Activated CD4-positive, CD25-positive, alpha-beta regulatory T cell (primary cell): ENCODE measurements at regions not wholly inside any gene's neighbourhood (a gene's known extent, or its start where the extent isn't known, plus 50 kb on each side); places are given as distances from the start of the nearest gene placed in this dataset.

Experiments used
- DNase-seq, 4 experiments: peaks; one replicate each; lab custom pipeline; 2025; lab: John Stamatoyannopoulos, UW

DNA sequence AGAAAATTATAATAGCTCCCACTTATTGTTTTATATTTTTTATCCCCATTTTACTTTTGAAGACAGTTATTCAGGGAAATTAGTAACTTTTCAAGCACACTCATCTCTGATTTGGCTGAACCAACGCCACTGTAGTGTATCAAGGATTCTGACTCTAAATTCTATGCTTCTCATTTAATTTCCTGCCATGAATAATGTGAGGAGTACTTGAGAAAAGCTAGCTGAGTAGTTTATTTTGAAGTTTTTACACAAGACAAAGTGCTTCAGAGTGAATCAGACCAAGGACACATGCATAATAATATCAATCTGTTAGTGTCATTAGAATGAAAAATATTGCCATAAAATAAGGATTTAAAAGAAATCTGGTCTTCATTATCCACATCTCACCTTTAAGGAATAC, 329.9 kb downstream of the SLITRK6 start:
- DNase-seq: no peak

DNA sequence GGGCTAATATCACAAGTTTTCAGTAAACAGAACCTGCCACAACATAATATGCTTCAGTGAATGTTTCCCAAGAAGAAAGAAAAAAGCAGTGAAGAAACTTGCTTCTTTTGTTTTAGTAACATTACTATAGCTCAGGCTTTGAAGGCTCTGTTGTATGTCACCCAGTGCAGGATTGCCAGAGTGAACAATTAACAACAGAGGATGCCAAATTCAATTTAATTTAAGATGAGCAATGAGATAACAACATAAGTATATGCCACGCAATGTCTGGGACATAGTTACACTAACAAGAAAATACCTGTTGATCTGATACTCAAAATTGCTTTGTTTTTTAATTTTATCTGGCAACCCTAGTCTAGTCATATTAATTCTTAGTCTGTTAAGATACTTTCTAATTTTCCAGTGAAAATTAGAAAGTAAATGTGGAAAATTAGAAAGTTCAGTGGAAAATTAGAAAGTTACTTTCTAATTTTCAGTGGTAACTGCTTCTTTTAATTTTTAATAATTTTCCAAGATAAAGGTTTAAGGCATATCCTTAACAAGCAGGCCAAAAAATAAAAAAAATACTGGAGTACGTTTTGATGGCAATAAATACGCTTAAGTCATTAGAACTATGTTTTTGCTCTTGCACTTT, 336.3 kb downstream of the SLITRK6 start:
- DNase-seq: no peak

DNA sequence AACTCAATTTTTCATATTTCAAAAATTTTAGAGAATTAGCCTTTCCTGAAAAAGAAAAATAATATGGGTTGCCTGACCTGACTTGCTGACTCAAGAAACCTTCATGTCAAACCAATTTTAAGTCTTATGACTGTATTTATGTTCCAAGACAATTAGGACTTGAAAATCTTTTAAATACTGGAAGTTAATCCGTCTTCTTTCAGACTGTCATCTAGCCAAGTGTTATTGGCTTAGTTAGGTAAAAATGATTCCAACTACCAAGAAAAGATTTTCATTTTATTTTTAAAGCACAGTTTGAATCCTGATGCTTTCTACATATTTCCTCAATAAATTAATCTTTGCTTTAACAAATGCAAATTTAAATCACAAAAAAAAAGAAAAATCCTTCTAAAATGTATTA, 337.6 kb downstream of the SLITRK6 start:
- DNase-seq: no peak

DNA sequence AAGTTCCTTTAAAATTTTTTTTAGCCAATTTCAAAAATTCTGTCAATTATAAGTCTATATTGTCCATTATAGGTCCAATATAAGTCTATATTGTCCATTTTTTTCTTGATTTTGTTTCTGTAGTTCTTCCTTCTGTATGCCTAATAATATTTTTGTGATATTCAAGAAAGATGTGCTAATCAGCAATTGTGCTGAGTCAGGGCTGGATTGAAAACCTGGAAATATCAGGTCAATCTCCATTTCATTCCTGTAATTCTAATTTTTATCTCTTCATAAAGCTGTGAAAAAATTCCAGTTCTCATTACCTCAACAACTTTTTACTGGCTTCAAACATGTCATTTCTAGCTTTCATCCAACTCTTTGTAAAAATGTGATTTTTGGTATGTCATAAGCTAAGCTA, 353.7 kb downstream of the SLITRK6 start:
- DNase-seq: no peak

DNA sequence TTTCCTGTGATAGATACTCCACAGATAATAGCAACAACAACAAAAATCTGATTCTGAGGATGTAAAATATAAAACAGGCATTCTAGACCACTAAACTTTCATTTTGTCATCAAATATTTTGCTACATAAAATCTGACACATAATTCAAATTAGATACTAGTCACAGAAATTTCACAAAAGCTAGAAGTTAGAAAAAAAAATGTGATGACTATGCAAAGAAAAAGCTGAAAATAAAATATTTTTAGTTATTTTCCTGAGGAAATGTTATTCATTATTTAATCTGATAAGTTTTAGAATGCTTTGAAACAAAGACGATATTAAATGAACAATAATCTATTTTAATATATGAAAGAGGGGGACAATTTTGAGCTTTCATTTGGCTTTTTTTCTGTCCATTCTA, 357.2 kb downstream of the SLITRK6 start:
- no peak for DNase-seq

DNA sequence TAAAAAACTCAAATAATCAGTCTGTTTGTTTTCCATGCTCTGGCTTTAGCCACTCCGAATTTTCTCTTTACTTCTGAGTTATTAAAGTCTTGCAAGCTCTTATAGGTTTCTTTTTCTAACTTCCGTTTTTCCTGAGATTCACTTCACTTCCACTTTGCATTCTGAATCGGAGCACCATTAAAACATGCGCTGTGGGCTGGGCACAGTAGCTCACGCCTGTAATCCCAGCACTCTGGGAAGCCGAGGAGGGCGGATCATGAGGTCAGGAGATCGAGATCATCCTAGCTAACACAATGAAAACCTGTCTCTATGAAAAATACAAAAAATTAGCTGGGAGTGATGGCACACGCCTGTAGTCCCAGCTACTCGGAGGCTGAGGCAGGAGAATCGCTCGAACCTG, 357.9 kb downstream of the SLITRK6 start:
- DNase-seq: no peak

DNA sequence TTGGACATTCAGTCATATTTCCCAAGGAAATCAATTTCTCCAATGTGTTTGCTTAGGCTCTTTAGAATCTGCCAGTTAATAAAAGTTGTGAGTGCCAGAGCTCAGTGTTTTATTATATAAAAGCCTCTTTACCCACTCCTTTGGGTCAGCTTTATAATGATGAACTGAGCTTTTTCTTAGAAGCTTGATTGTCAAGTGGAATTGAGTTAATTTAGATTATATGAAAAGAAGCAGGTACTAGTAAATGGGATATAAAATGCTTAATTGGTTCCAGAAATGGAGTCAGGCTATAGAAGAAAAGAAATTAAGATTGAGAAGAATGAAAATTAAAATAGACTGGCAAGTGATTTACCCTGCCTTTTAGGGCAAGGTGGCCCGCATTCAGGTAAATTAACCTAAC, 363.2 kb downstream of the SLITRK6 start:
- DNase-seq: no peak

DNA sequence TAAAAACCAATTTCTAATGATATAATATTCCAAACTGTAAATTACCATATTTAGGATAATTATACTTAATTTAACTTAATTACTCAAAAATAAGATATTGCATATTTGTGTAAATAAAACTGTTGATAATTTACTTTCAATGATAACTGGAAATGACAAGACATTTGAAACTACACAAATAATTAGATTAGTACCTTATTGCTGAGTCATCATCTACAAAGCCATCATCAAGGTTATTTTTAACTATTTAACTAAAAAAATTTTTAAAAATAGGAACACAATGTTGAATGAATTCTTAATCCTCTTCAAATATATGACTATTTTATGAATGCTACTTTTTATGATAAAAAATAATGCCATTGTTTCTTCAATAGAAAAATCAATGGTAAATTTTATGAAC, 364.3 kb downstream of the SLITRK6 start:
- no peak for DNase-seq

DNA sequence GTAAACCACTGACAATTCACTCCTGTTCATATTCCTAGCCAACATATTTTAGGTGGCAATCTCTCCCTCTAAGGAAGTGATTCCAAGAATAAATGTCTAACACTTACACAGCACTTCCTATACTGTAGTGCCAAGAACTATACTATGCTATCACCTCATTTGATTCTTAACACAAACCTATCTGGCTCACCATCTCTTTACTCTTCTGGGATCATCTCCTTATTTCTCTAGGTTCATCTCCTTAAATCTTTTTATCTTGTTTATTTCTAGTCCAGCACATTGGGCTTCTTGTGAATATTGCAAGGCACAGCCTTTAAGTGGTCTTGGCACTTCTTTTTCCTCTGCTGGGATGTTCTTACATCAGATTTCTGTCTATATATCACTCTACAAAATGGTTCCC, 366.3 kb downstream of the SLITRK6 start:
- no peak for DNase-seq

DNA sequence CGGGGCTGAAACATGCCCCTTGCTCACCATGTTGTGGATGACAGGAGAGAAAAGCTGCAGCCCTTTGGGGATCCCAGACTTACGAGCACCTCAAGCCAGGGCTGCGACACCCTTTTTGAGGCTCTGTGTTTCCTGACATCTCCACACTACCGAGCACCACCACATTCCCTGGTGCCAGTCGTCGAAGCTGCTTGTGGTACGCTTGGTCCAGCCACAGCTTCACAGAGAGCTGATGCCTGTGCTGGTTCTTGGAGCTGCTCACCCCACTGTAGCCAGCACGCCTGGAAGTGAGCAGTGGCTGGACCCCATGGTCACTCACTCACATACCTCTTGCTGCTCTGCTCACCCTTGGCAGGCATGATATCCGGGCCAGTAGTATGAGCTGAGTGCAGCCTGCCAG, 367.5 kb downstream of the SLITRK6 start:
- no peak for DNase-seq

DNA sequence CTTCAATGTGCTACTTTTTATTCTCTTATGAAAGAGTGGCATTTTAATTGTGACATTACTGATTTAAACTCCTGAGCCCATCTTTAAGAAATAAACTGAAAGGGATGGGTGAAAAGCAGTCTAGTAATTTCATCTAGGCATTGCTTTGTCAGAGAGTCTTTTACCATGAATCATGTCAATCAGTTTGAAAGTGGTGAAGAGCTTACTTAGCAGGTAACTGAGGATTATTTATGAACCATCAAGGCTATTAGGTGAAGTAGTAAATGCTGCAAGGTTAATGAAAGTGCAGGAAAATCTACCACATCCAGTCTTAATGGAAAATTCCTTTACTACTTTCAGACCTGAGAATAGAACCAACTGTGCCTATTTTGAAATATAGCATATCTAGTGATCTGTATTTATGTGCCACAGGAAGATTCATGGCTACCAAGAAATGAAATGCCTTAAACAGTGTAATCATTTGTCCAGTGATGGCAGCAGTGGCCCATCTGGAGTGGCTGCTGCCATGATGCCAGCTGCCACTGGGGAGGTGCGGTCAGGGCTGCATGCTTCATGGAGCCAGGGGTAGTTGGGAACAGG, 368.9 kb downstream of the SLITRK6 start:
- no peak for DNase-seq

DNA sequence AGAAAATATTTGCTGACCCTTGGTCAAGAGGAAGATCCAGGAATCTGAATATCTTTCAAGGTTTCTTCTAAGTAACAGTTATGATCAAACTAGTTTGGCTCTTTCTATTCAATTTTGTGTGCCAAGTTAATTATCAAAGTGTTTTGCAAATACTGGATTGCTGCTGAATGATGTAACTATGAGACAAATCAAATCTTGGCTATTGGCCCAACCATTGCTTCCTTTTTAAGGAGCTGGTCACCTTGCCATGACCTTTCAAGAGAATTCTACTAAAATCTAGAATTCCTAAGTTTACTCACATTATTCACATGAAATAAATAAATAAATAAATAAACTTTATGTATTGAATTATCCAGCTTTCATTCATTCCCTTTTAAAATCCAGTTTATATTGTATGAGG, 371.8 kb downstream of the SLITRK6 start:
- no peak for DNase-seq

DNA sequence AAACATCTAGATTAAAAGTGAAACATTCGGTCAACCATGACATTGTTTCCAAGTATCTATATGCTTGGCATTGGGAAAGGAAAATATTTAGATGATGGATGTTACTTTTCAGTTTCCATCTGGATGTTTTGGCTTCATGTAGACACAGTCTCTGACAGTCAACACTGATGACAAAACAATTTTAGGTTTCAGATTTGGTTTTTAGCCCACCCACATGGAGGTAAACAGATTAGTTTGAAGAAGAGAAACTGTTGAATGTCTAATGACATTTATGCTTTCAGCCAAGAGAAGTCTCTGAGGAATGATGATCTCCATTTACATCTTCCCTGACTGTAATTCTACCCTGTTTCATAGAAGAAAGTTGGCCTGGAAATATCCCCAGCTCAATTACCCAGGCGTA, 379.1 kb downstream of the SLITRK6 start:
- no peak for DNase-seq

DNA sequence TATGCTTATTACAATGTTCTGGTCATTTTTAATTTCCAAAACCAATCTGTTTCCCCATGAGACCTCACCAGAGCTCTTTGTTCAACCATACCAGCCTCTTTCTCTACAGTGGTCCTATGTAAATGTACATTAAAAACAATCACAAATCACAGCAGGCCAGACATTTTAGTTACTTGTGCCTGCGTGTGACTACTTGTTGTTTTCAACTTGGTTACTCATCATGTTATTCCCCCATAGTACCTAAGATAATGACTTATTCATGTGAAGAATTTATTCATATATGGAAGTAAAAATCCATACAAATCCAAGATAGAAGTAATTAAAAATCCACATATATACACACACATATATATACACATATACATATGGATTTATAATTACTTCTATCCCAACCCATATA, 379.6 kb downstream of the SLITRK6 start:
- DNase-seq: no peak

DNA sequence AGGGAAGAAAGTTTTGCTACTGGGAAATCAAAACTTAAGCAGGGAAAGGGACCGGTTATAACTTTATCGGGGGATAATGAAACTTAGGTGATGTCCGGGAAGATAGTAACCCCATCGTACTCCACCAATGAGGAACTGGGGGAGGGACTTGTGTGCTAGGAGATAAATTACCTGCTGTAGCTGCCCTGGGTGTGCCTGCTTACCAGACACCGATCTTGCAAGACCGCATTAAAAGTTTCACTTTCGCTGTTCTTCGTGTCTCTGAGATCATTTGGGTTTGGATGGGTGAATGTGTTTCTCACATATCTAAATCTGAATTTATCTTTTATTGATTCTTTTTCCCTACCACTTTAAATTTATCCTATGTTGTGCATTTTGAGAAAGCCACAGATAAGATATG, 381.4 kb downstream of the SLITRK6 start:
- no peak for DNase-seq

DNA sequence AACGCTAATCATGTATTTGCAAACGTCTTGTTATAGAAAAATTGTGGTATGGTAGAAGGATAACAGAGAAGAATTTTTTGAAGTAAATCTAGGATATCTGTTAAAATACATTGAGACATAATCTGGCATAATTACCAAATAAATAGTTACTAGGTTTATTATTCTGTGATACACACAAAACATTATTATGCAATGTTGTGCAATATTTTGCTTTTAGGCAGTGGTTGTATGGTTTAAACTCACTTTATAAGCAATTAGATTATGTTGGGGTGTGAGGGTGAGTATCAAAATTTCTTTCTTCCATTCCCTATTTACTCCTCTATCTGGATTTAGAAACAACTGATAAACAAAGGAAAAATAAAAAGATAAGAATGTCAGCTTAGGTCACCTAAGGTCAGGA, 385.6 kb downstream of the SLITRK6 start:
- no peak for DNase-seq

DNA sequence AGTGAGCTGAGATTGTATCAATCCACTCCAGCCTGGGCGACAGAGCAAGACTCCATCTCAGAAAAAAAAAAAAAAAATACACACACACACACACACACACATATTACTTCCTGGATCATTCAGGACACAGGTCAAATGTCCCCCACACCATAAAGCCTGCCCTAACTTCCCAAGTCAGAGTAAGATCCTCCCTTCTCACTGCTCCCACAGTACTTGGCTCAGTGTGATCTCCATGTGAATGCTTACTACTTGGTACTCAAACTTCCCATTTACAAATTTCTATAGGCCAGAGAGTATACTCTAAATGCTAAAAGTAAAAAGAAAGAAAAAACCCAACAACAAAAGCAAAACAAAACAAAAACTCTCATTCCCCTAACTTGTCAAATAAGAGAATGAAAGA, 386.8 kb downstream of the SLITRK6 start:
- DNase-seq: no peak

DNA sequence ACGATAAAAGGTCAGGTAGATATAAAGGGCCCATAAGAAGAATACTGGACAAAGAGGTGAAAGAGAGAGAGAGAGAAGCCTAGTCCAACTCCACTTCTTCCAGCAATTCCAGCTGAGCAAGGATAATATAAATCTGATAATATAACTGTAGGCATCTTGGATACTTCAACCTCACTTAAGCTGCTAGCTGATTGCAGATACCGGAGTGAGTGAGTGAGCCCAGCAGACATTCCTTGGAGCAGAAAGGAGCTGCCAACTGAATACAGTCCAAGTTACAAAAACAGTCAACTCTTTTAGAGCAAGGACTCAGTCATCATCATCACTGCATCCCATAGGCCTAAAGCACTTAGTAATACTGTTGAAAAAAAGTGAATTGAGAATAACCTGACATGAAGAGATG, 387.6 kb downstream of the SLITRK6 start:
- no peak for DNase-seq

DNA sequence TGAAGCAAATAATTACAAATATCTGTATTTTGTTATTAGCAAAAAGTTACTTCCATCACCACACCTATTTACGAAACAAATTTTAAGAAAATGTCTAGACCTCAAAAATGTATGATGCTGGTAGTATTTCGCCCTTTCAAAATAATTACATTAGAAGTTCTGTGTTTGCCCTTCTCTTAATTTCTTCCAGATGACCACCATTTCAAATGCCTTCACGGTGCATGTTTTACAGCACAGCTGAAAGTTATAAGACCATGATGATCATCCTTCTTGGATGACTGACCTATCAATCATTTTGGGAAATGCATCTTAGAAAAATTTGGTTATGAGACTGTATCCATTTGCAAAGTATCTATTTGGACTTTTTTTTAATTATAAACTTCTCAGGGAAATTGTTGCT, 390.8 kb downstream of the SLITRK6 start:
- no peak for DNase-seq

DNA sequence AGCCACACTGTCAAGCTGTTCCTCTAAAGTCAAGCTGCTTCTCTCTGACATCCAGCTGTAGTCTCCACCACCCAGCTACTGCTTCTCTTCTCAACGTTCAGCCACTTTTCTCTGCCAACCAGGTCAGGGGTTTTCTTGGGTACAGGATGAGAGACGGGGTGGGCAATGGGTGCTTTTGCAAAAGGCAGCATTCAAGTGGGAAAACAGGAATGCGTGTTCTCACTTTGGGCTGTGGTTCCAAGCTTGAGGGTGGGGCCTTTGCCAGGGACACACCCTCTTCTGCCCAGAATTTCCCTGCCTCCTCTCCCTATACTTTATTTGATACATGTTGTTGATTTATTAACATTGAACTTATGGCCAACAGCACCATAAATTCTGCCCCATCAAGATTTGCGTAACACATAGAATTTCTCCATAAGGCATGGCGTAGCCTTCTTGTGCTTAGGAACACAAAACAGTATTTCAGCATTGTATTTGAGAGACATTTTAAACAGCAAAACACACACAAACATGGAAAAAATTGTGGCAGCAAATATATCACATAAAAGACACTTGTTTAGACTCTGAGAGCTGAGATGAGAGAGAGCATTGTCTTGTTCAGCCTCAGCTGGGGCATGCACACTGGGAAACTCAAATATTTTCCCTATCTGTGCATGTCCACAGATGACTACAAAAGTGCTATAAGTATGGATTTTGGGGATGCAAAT, 392.8 kb downstream of the SLITRK6 start:
- no peak for DNase-seq

DNA sequence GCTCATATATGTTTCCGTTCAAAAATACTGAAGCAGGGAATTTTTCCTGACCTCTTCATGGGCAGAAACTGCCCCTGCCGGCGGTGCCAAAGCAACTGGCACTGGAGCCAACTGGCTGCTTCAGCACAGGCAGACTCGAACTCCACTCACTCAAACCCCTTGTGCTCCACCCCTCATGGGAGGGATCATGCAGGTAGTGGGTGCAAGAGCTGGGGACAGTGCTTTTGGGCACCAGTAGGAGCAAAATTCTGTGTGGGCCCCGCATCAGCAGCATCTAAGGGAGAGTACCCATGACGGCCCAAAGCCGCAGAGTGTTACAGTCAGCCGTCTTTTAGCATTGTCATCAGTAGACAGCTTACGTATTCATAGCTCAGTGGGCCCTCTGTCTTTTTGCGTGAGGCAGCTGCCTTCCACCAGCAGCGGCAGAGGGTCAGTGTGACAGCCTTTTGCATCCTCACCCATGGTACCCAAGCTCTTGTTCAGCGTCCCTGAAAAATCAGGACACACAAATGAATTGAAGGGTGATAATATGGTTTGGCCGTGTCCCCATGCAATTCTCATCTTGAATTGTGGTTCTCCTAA, 393.8 kb downstream of the SLITRK6 start:
- DNase-seq: no peak

DNA sequence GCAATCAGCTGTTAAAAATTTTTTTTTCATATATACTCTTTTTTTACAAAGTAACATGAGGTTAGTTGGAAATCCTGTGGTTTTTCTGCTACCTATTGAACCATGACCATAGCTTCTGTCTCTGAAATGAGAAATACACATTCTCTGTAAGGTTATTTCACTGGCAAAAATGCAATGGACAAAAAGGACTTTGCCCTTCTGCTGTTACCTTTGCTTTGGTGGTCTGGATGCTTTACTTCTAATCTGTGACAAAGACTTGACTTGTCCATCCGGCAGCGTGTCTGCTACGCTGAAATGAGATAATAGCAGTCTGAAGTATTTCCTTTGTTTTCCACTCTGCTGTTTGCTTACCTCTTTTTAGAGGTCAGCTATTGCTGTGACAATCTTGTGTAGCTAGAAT, 412.8 kb downstream of the SLITRK6 start:
- no peak for DNase-seq

DNA sequence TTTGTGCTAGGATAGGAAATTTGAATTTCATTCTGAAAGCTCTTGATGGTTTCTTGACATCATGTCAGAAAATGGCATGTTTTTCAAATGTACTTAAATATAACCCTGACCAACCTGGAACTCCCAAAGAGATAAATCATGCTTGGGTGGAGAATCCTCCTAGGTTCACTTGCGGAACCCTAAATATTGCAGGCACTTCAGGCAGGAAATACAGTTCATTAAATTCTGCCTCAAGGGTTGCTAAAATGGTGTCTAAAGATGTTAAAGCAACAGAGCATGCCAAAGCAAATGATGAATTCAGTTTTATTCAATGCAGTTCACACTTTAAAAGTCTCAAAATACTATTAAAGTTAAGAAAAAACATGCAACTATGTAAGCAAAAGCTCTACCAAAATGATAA, 415.9 kb downstream of the SLITRK6 start:
- no peak for DNase-seq
